ENCODE measurements at regions not wholly inside any gene's neighbourhood (a gene's known extent, or its start where the extent isn't known, plus 50 kb on each side); places are given as distances from the start of the nearest gene placed in this dataset.

GRCh38 chr13:68851026-68851425, 1256.6 kb upstream of the ATXN8OS start:
- ATAC-seq (ENCODE audit: insufficient number of reproducible peaks, low FRiP score, low read depth) (no peak), DNase-seq (ENCODE audit: low spot score) (no peak)
- no peaks in the 10 kb centered on the region for H3K36me3 ChIP-seq
- no peak overlapping the region for H3K4me3 ChIP-seq
- H3K27ac ChIP-seq = no peak overlapping the region
- no peaks in the 10 kb centered on the region for H3K4me1 ChIP-seq (ENCODE audit: control insufficient read depth in 1 of 2, low read depth in 2 of 2)
- H3K9me3 ChIP-seq = no peaks in the 10 kb centered on the region
- TF ChIP-seq CTCF (IDR thresholded peaks at IDR 0.05) = no peak
- no peaks in the 10 kb centered on the region for H3K27me3 ChIP-seq (replicated peaks; ENCODE audit: insufficient read depth)

GRCh38 chr13:68850160-68850559, 1257.5 kb upstream of the ATXN8OS start:
- Histone ChIP-seq H3K36me3 (no peaks in the 10 kb centered on the region), H3K4me3 (no peak overlapping the region), H3K9me3 (peaks cover 3% of the 10 kb centered on the region), H3K4me1 (ENCODE audit: control insufficient read depth in 1 of 2, low read depth in 2 of 2) (no peaks in the 10 kb centered on the region), H3K27ac (no peak overlapping the region), H3K27me3 (replicated peaks; ENCODE audit: insufficient read depth) (no peaks in the 10 kb centered on the region)
- DNase-seq (ENCODE audit: low spot score) (no peak), ATAC-seq (ENCODE audit: insufficient number of reproducible peaks, low FRiP score, low read depth) (no peak)
- no peak for TF ChIP-seq CTCF (IDR thresholded peaks at IDR 0.05)

- DNase-seq (ENCODE audit: low spot score) (no peak), ATAC-seq (ENCODE audit: insufficient number of reproducible peaks, low FRiP score, low read depth) (no peak)
- no peak for TF ChIP-seq CTCF (IDR thresholded peaks at IDR 0.05)
Measured at GRCh38 chr13:68846663-68847062, 1261.0 kb upstream of the ATXN8OS start.

GRCh38 chr13:68834375-68834774, 1273.3 kb upstream of the ATXN8OS start:
- no peak for ATAC-seq (ENCODE audit: insufficient number of reproducible peaks, low FRiP score, low read depth)

More at GRCh38 chr13:68846663-68847062, 1261.0 kb upstream of the ATXN8OS start:
- Histone ChIP-seq H3K27me3 (replicated peaks; ENCODE audit: insufficient read depth) (no peaks in the 10 kb centered on the region), H3K9me3 (peaks cover 3% of the 10 kb centered on the region), H3K4me3 (no peak overlapping the region), H3K27ac (no peak overlapping the region), H3K36me3 (no peaks in the 10 kb centered on the region), H3K4me1 (ENCODE audit: control insufficient read depth in 1 of 2, low read depth in 2 of 2) (no peaks in the 10 kb centered on the region)

GRCh38 chr13:68816715-68817114, 1290.9 kb upstream of the ATXN8OS start:
- DNase-seq (ENCODE audit: low spot score) (no peak), ATAC-seq (ENCODE audit: insufficient number of reproducible peaks, low FRiP score, low read depth) (no peak)
- Histone ChIP-seq H3K4me1 (ENCODE audit: control insufficient read depth in 1 of 2, low read depth in 2 of 2) (no peaks in the 10 kb centered on the region), H3K4me3 (no peak overlapping the region), H3K27ac (no peak overlapping the region), H3K27me3 (replicated peaks; ENCODE audit: insufficient read depth) (no peaks in the 10 kb centered on the region), H3K9me3 (no peaks in the 10 kb centered on the region), H3K36me3 (no peaks in the 10 kb centered on the region)
- TF ChIP-seq CTCF (IDR thresholded peaks at IDR 0.05) = no peak

More at GRCh38 chr13:68834375-68834774, 1273.3 kb upstream of the ATXN8OS start:
- H3K36me3 ChIP-seq = no peaks in the 10 kb centered on the region
- no peaks in the 10 kb centered on the region for H3K9me3 ChIP-seq
- H3K27ac ChIP-seq = no peak overlapping the region
- no peaks in the 10 kb centered on the region for H3K4me1 ChIP-seq (ENCODE audit: control insufficient read depth in 1 of 2, low read depth in 2 of 2)
- H3K27me3 ChIP-seq (replicated peaks; ENCODE audit: insufficient read depth) = no peaks in the 10 kb centered on the region
- DNase-seq (ENCODE audit: low spot score) = no peak
- H3K4me3 ChIP-seq = no peak overlapping the region
- no peak for TF ChIP-seq CTCF (IDR thresholded peaks at IDR 0.05)
